HG03460 (cell line): ENCODE measurements at regions not wholly inside any gene's neighbourhood (a gene's known extent, or its start where the extent isn't known, plus 50 kb on each side); places are given as distances from the start of the nearest gene placed in this dataset.
"Not testable (repeated sequence)": the region's sequence is repeated elsewhere in the genome, so short reads cannot be mapped to it uniquely, and the experiment has no call there.

Experiments used
- ATAC-seq: cut with Tn5 transposase; IDR thresholded peaks from one replicate; pipeline ENCODE4 v1.9.1; 2021; ENCODE audit not compliant: unreplicated experiment

GRCh38 chr3:26964313-26964712 lies 341.7 kb downstream of the LRRC3B start:
- ATAC-seq, result no peak

GRCh38 chr3:26964836-26965235 lies 342.3 kb downstream of the LRRC3B start:
- no peak for ATAC-seq

- no peak for ATAC-seq
Observed at GRCh38 chr3:26967501-26967900, 344.9 kb downstream of the LRRC3B start.

GRCh38 chr3:26984416-26985390 lies 362.1 kb downstream of the LRRC3B start:
- no peak for ATAC-seq

GRCh38 chr3:26989037-26989436 lies 366.5 kb downstream of the LRRC3B start:
- ATAC-seq, result no peak

- no peak for ATAC-seq
Observed at GRCh38 chr3:26997226-26997625, 372.0 kb downstream of the NEK10 start.

- no peak for ATAC-seq
Observed at GRCh38 chr3:27010834-27011233, 358.3 kb downstream of the NEK10 start.

- no peak for ATAC-seq
Observed at GRCh38 chr3:27022096-27022761, 347.0 kb downstream of the NEK10 start.

- ATAC-seq, result no peak
Observed at GRCh38 chr3:27024493-27024892, 344.7 kb downstream of the NEK10 start.

- no peak for ATAC-seq
Observed at GRCh38 chr3:27025718-27026117, 343.5 kb downstream of the NEK10 start.

- no peak for ATAC-seq
Observed at GRCh38 chr3:27031476-27031875, 337.7 kb downstream of the NEK10 start.

- no peak for ATAC-seq
Observed at GRCh38 chr3:27034255-27034654, 334.9 kb downstream of the NEK10 start.

GRCh38 chr3:27040674-27041073 lies 328.5 kb downstream of the NEK10 start:
- no peak for ATAC-seq

- ATAC-seq, result not testable (repeated sequence)
Observed at GRCh38 chr3:27042541-27042940, 326.6 kb downstream of the NEK10 start.

- ATAC-seq, result no peak
Observed at GRCh38 chr3:27043328-27043955, 325.7 kb downstream of the NEK10 start.

- no peak for ATAC-seq
Observed at GRCh38 chr3:27044931-27045481, 324.2 kb downstream of the NEK10 start.

- ATAC-seq, result no peak
Observed at GRCh38 chr3:27046351-27046750, 322.8 kb downstream of the NEK10 start.

- ATAC-seq, result no peak
Observed at GRCh38 chr3:27049792-27050191, 319.4 kb downstream of the NEK10 start.

GRCh38 chr3:27051527-27051926 lies 317.7 kb downstream of the NEK10 start:
- ATAC-seq, result not testable (repeated sequence)

- ATAC-seq, result no peak
Observed at GRCh38 chr3:27056326-27056725, 312.9 kb downstream of the NEK10 start.

- no peak for ATAC-seq
Observed at GRCh38 chr3:27059489-27059888, 309.7 kb downstream of the NEK10 start.
